ENCODE measurements at regions not wholly inside any gene's neighbourhood (a gene's known extent, or its start where the extent isn't known, plus 50 kb on each side); places are given as distances from the start of the nearest gene placed in this dataset.
"Not testable (repeated sequence)": the region's sequence is repeated elsewhere in the genome, so short reads cannot be mapped to it uniquely, and the experiment has no call there.

DNA sequence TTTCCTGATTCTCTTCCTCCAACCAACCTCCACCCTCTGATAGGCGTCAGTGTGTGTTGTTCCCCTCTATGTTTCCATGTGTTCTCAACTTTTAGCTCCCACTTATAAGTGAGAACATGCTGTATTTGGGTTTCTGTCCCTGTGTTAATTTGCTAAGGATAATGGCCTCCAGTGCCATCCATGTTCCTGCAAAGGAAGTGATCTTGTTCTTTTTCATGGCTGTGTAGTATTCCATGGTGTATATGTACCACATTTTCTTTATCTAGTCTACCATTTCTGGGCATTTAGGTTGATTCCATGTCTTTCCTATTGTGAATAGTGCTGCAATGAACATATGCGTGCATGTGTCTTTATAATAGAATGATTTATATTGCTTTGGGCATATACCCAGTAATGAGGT is 107.1 kb upstream of the CPHXL start:
- TF ChIP-seq, protein P1, sequence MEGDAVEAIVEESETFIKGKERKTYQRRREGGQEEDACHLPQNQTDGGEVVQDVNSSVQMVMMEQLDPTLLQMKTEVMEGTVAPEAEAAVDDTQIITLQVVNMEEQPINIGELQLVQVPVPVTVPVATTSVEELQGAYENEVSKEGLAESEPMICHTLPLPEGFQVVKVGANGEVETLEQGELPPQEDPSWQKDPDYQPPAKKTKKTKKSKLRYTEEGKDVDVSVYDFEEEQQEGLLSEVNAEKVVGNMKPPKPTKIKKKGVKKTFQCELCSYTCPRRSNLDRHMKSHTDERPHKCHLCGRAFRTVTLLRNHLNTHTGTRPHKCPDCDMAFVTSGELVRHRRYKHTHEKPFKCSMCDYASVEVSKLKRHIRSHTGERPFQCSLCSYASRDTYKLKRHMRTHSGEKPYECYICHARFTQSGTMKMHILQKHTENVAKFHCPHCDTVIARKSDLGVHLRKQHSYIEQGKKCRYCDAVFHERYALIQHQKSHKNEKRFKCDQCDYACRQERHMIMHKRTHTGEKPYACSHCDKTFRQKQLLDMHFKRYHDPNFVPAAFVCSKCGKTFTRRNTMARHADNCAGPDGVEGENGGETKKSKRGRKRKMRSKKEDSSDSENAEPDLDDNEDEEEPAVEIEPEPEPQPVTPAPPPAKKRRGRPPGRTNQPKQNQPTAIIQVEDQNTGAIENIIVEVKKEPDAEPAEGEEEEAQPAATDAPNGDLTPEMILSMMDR (IDR thresholded peaks at IDR 0.05; ENCODE audit: low read depth, low read length, poor library complexity, severe bottlenecking) = not testable (repeated sequence)
- not testable (repeated sequence) for TF ChIP-seq EZH2phosphoT487 (IDR thresholded peaks at IDR 0.05; ENCODE audit: borderline replicate concordance, low read length)
